ENCODE measurements at regions not wholly inside any gene's neighbourhood (a gene's known extent, or its start where the extent isn't known, plus 50 kb on each side); places are given as distances from the start of the nearest gene placed in this dataset.

DNA sequence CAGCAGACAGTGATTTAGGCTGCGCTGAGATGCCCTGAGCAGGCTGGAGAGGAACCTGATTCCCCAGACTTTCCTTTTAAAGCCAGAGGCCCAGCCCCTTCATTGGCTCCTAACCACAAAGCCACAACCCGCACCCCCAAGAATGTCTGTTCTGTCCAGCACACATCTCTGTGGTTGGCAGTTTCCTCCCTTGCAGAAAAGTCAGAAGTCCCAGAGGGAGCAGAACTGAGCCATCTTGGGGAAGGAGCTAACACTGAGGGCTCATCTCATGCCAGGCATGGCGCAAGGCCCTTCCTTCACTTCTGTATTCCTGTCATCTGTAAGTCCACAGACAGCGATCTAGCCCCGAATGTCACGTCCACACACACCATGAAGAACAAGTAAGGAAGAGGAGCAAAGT, 97.1 kb upstream of the SYT13 start:
- CTCF ChIA-PET: interaction anchor here (0.6 to 1.9 kb wide), 4 partner anchors 12 to 389 kb away, joined by 3 to 11 read pairs (median 7); no protein-coding TSS in a partner anchor
- Mint-ChIP-seq H3K4me3 (no peak overlapping the region), H3K4me1 (peaks cover 12% of the 10 kb centered on the region), H3K27me3 (ENCODE audit: low read depth) (peaks cover 7% of the 10 kb centered on the region), H3K36me3 (no peaks in the 10 kb centered on the region), H3K27ac (no peak overlapping the region), H3K9me3 (peaks cover 4% of the 10 kb centered on the region)
- DNase-seq (ENCODE audit: low spot score): no peak
- TF ChIP-seq TEAD1 (CRISPR knock-in tag; IDR thresholded peaks at IDR 0.05) (no peak), OVOL2 (CRISPR knock-in tag; IDR thresholded peaks at IDR 0.05; ENCODE audit: borderline replicate concordance) (no peak), ZNF138 (CRISPR knock-in tag; conservative IDR thresholded peaks at IDR 0.05) (no peak), RORB (CRISPR knock-in tag; IDR thresholded peaks at IDR 0.05) (no peak)
- TF ChIP-seq, protein P1, sequence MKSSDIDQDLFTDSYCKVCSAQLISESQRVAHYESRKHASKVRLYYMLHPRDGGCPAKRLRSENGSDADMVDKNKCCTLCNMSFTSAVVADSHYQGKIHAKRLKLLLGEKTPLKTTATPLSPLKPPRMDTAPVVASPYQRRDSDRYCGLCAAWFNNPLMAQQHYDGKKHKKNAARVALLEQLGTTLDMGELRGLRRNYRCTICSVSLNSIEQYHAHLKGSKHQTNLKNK (CRISPR knock-in tag; IDR thresholded peaks at IDR 0.05): no peak
- TF ChIP-seq, protein P2, sequence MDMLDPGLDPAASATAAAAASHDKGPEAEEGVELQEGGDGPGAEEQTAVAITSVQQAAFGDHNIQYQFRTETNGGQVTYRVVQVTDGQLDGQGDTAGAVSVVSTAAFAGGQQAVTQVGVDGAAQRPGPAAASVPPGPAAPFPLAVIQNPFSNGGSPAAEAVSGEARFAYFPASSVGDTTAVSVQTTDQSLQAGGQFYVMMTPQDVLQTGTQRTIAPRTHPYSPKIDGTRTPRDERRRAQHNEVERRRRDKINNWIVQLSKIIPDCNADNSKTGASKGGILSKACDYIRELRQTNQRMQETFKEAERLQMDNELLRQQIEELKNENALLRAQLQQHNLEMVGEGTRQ (CRISPR knock-in tag; IDR thresholded peaks at IDR 0.05): no peak
- TF ChIP-seq, protein P3, sequence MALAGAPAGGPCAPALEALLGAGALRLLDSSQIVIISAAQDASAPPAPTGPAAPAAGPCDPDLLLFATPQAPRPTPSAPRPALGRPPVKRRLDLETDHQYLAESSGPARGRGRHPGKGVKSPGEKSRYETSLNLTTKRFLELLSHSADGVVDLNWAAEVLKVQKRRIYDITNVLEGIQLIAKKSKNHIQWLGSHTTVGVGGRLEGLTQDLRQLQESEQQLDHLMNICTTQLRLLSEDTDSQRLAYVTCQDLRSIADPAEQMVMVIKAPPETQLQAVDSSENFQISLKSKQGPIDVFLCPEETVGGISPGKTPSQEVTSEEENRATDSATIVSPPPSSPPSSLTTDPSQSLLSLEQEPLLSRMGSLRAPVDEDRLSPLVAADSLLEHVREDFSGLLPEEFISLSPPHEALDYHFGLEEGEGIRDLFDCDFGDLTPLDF (CRISPR knock-in tag; IDR thresholded peaks at IDR 0.05): no peak
- TF ChIP-seq, protein P4, sequence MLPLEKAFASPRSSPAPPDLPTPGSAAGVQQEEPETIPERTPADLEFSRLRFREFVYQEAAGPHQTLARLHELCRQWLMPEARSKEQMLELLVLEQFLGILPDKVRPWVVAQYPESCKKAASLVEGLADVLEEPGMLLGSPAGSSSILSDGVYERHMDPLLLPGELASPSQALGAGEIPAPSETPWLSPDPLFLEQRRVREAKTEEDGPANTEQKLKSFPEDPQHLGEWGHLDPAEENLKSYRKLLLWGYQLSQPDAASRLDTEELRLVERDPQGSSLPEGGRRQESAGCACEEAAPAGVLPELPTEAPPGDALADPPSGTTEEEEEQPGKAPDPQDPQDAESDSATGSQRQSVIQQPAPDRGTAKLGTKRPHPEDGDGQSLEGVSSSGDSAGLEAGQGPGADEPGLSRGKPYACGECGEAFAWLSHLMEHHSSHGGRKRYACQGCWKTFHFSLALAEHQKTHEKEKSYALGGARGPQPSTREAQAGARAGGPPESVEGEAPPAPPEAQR (CRISPR knock-in tag; IDR thresholded peaks at IDR 0.05): no peak
- TF ChIP-seq, protein P5, sequence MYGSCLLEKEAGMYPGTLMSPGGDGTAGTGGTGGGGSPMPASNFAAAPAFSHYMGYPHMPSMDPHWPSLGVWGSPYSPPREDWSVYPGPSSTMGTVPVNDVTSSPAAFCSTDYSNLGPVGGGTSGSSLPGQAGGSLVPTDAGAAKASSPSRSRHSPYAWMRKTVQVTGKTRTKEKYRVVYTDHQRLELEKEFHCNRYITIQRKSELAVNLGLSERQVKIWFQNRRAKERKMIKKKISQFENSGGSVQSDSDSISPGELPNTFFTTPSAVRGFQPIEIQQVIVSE (CRISPR knock-in tag; IDR thresholded peaks at IDR 0.05; ENCODE audit: borderline replicate concordance): no peak
- ATAC-seq: no peak
- POLR2A ChIA-PET: no interaction called here

DNA sequence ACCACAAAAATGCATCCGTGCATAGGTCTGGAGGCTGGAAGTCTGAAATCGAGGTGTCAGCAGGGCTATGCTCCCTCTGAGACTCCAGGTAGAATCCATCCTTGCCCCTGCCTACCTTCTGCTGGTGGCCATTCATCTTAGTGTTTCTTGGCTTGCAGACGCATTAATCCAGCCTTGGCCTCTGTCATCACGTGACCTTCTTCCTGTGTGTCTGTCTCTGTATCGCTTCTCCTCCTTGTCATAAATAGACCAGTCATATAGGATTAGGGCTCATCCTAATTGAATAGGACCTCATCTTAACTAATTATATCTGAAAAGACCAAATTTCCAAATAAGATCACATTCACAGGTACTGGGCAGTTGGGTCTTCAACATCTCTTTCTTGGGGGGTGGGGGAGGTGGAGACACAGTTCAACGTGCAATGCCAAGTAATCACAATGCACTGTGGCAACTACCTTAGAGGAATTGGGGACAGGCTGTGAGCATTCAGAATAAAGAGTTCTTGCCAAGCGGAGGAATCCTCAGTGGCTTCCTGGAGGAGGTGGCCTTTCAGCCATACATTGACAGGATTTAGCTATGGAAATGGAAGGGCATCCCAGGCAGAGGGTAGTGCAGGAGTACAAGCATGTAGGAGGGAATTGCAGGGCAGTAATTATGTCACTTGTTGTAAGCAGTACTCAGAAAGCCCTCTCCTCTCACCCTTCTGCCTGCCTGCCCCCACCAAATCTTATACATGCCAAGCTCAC, 96.2 kb upstream of the SYT13 start:
- ATAC-seq (no peak), DNase-seq (ENCODE audit: low spot score) (no peak)
- no peak overlapping the region for H3K27ac Mint-ChIP-seq
- POLR2A ChIA-PET: no interaction called here
- peaks cover 5% of the 10 kb centered on the region for H3K27me3 Mint-ChIP-seq (ENCODE audit: low read depth)
- CTCF ChIA-PET: interaction anchor here (1.0 kb wide), 1 partner anchor 11 kb away, joined by 4 read pairs; no protein-coding TSS in a partner anchor
- H3K36me3 Mint-ChIP-seq: no peaks in the 10 kb centered on the region
- H3K4me1 Mint-ChIP-seq: peaks cover 12% of the 10 kb centered on the region
- no peaks in the 10 kb centered on the region for H3K9me3 Mint-ChIP-seq
- H3K4me3 Mint-ChIP-seq: no peak overlapping the region
- no peak for TF ChIP-seq EMX1 (CRISPR knock-in tag; IDR thresholded peaks at IDR 0.05)
- TF ChIP-seq, protein P6, sequence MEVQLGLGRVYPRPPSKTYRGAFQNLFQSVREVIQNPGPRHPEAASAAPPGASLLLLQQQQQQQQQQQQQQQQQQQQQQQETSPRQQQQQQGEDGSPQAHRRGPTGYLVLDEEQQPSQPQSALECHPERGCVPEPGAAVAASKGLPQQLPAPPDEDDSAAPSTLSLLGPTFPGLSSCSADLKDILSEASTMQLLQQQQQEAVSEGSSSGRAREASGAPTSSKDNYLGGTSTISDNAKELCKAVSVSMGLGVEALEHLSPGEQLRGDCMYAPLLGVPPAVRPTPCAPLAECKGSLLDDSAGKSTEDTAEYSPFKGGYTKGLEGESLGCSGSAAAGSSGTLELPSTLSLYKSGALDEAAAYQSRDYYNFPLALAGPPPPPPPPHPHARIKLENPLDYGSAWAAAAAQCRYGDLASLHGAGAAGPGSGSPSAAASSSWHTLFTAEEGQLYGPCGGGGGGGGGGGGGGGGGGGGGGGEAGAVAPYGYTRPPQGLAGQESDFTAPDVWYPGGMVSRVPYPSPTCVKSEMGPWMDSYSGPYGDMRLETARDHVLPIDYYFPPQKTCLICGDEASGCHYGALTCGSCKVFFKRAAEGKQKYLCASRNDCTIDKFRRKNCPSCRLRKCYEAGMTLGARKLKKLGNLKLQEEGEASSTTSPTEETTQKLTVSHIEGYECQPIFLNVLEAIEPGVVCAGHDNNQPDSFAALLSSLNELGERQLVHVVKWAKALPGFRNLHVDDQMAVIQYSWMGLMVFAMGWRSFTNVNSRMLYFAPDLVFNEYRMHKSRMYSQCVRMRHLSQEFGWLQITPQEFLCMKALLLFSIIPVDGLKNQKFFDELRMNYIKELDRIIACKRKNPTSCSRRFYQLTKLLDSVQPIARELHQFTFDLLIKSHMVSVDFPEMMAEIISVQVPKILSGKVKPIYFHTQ (CRISPR knock-in tag; IDR thresholded peaks at IDR 0.05): no peak
- no peak for TF ChIP-seq IRF2 (CRISPR knock-in tag; IDR thresholded peaks at IDR 0.05; ENCODE audit: borderline replicate concordance, low read depth)
- TF ChIP-seq RORB (CRISPR knock-in tag; IDR thresholded peaks at IDR 0.05): no peak
- no peak for TF ChIP-seq TEAD4 (CRISPR knock-in tag; IDR thresholded peaks at IDR 0.05)
- TF ChIP-seq, protein P7, sequence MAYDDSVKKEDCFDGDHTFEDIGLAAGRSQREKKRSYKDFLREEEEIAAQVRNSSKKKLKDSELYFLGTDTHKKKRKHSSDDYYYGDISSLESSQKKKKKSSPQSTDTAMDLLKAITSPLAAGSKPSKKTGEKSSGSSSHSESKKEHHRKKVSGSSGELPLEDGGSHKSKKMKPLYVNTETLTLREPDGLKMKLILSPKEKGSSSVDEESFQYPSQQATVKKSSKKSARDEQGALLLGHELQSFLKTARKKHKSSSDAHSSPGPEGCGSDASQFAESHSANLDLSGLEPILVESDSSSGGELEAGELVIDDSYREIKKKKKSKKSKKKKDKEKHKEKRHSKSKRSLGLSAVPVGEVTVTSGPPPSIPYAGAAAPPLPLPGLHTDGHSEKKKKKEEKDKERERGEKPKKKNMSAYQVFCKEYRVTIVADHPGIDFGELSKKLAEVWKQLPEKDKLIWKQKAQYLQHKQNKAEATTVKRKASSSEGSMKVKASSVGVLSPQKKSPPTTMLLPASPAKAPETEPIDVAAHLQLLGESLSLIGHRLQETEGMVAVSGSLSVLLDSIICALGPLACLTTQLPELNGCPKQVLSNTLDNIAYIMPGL (CRISPR knock-in tag; IDR thresholded peaks at IDR 0.05): no peak
- TF ChIP-seq SOX15 (CRISPR knock-in tag; IDR thresholded peaks at IDR 0.05): no peak
- no peak for TF ChIP-seq ZNF263 (CRISPR knock-in tag; IDR thresholded peaks at IDR 0.05; ENCODE audit: low read depth)
- TF ChIP-seq MXD4 (CRISPR knock-in tag; IDR thresholded peaks at IDR 0.05; ENCODE audit: borderline replicate concordance): no peak
- TF ChIP-seq, protein P8, sequence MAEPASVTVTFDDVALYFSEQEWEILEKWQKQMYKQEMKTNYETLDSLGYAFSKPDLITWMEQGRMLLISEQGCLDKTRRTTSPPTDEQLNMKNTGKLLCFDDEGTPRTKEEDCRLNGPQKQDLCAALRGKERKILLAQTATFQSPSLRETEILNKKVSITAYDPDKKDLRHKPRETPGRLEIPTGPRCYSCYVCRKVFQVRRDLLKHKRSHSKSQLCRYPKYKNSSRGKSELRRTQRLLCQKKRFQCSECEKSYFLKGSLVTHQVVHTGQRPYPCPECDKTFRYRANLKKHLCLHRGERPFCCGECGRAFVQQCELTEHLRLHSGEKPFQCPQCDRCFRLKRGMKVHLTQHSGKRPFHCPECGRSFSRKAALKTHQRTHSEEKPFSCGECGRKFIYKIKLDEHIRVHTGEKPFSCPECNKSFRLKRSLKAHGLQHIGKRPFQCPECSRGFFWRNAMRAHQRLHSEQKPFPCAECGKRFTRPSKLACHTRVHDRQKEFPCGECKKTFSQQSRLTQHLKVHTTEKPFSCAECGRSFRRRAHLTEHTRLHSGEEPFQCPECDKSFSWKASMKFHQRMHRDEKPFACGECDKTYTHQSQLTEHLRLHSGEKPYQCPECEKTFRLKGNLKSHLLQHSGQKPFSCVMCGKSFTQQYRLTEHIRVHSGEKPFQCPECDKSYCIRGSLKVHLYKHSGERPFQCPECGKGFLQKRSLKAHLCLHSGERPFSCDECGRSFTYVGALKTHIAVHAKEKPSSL (CRISPR knock-in tag; conservative IDR thresholded peaks at IDR 0.05): no peak
